ENCODE measurements at regions not wholly inside any gene's neighbourhood (a gene's known extent, or its start where the extent isn't known, plus 50 kb on each side); places are given as distances from the start of the nearest gene placed in this dataset.

DNA sequence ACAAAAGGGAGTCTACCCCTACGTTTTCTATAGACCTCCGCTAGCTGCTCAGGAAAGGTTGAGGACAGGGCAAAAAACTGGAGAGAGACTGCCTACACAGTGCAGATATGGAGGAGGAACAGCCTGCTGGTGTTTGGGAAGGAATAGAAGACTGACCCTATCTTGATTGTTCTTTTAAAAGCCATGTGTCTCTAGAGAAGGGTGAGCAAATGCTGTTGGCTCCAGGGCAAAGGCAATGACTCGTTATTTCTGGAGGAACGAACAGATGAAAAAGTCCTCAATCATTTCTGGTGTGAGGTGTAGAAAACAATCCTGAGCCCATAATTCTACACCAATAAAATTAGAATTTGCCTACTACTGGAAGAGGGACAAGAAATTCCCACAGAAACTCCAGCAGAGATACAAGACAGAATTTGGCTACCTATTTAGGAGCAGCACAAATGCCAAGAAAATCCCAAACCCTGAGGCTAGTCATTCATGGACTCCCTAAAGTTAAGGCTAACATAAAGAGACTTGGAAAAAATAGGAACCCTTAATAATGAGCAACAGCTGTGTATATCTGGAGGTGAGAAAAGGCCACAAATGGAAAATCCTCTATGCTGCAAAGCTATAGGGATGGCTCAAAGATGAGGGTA, 1206.3 kb upstream of the CNTN5 start:
- Histone ChIP-seq H3K9me3 (ENCODE audit: control insufficient read depth, low read depth, low read length) (no peaks in the 10 kb centered on the region), H3K4me1 (ENCODE audit: control insufficient read depth, extremely low read depth, insufficient read depth, low read length) (no peaks in the 10 kb centered on the region), H4K20me1 (ENCODE audit: control insufficient read depth, extremely low read depth, insufficient read depth, low read length) (no peaks in the 10 kb centered on the region), H3K79me2 (ENCODE audit: control insufficient read depth, insufficient read depth, low read length) (no peaks in the 10 kb centered on the region), H3K9me1 (ENCODE audit: control insufficient read depth, extremely low read depth, insufficient read depth, low read length) (no peaks in the 10 kb centered on the region), H3K4me3 (ENCODE audit: control insufficient read depth in 2 of 3, extremely low read depth in 1 of 3, insufficient read depth in 2 of 3, low read depth in 1 of 3, low read length in 3 of 3) (no peak overlapping the region), H3K4me2 (ENCODE audit: control insufficient read depth, extremely low read depth, insufficient read depth, low read depth, low read length) (no peak overlapping the region), H2AFZ (ENCODE audit: control insufficient read depth, low read length) (no peak overlapping the region), H3K36me3 (ENCODE audit: control insufficient read depth in 2 of 2, extremely low read depth in 1 of 2, insufficient read depth in 2 of 2, low read length in 2 of 2) (no peaks in the 10 kb centered on the region), H3K9ac (ENCODE audit: control insufficient read depth, extremely low read depth, insufficient read depth, low read length) (no peak overlapping the region), H3K27me3 (ENCODE audit: control insufficient read depth, extremely low read depth, insufficient read depth, low read length) (no peaks in the 10 kb centered on the region), H3K27ac (ENCODE audit: control insufficient read depth, insufficient read depth, low read length) (no peak overlapping the region)
- FAIRE-seq = no peak
- TF ChIP-seq, protein P1, sequence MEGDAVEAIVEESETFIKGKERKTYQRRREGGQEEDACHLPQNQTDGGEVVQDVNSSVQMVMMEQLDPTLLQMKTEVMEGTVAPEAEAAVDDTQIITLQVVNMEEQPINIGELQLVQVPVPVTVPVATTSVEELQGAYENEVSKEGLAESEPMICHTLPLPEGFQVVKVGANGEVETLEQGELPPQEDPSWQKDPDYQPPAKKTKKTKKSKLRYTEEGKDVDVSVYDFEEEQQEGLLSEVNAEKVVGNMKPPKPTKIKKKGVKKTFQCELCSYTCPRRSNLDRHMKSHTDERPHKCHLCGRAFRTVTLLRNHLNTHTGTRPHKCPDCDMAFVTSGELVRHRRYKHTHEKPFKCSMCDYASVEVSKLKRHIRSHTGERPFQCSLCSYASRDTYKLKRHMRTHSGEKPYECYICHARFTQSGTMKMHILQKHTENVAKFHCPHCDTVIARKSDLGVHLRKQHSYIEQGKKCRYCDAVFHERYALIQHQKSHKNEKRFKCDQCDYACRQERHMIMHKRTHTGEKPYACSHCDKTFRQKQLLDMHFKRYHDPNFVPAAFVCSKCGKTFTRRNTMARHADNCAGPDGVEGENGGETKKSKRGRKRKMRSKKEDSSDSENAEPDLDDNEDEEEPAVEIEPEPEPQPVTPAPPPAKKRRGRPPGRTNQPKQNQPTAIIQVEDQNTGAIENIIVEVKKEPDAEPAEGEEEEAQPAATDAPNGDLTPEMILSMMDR (optimal IDR thresholded peaks at IDR 0.05 in 1 of 3, IDR thresholded peaks at IDR 0.05 in 1 of 3, conservative IDR thresholded peaks at IDR 0.05 in 1 of 3; ENCODE audit: extremely low read depth in 1 of 3, insufficient read depth in 2 of 3, low read length in 3 of 3) = no peak
- TF ChIP-seq EZH2 (IDR thresholded peaks at IDR 0.05; ENCODE audit: low read length) = no peak
- DNase-seq (ENCODE audit: low read depth, low spot score) = no peak
- dilution Hi-C loops (cut with MboI; ENCODE audit: extremely low pct_ligation_motif_present, low sequenced_read_pairs) = no loop called here

DNA sequence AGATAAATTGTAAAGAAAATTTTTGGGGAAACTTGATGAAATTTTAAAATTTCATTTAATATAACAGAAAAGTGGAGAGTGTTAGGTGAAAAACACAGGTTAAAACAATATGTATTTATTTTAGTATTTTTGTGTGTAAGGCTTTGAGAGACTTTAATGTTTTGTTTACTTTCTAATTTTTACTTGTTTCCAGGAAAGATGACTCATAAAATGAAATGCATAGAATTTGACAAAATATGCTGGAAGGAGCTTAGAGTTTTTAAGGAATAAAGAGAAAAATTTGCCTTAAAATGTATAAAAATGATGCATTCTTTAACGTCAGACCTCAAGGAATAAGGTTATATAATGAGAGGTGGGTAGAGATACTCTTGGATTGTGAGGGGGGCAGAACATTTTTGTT, 1205.1 kb upstream of the CNTN5 start:
- DNase-seq (ENCODE audit: low read depth, low spot score) (no peak), FAIRE-seq (no peak)
- Histone ChIP-seq H3K4me2 (ENCODE audit: control insufficient read depth, extremely low read depth, insufficient read depth, low read depth, low read length) (no peak overlapping the region), H2AFZ (ENCODE audit: control insufficient read depth, low read length) (no peak overlapping the region), H3K27ac (ENCODE audit: control insufficient read depth, insufficient read depth, low read length) (no peak overlapping the region), H3K9me3 (ENCODE audit: control insufficient read depth, low read depth, low read length) (no peaks in the 10 kb centered on the region), H3K4me1 (ENCODE audit: control insufficient read depth, extremely low read depth, insufficient read depth, low read length) (no peaks in the 10 kb centered on the region), H3K27me3 (ENCODE audit: control insufficient read depth, extremely low read depth, insufficient read depth, low read length) (no peaks in the 10 kb centered on the region), H3K79me2 (ENCODE audit: control insufficient read depth, insufficient read depth, low read length) (no peaks in the 10 kb centered on the region), H3K4me3 (ENCODE audit: control insufficient read depth in 2 of 3, extremely low read depth in 1 of 3, insufficient read depth in 2 of 3, low read depth in 1 of 3, low read length in 3 of 3) (no peak overlapping the region), H4K20me1 (ENCODE audit: control insufficient read depth, extremely low read depth, insufficient read depth, low read length) (no peaks in the 10 kb centered on the region), H3K9me1 (ENCODE audit: control insufficient read depth, extremely low read depth, insufficient read depth, low read length) (no peaks in the 10 kb centered on the region), H3K9ac (ENCODE audit: control insufficient read depth, extremely low read depth, insufficient read depth, low read length) (no peak overlapping the region), H3K36me3 (ENCODE audit: control insufficient read depth in 2 of 2, extremely low read depth in 1 of 2, insufficient read depth in 2 of 2, low read length in 2 of 2) (no peaks in the 10 kb centered on the region)
- TF ChIP-seq, protein P1 (optimal IDR thresholded peaks at IDR 0.05 in 1 of 3, IDR thresholded peaks at IDR 0.05 in 1 of 3, conservative IDR thresholded peaks at IDR 0.05 in 1 of 3; ENCODE audit: extremely low read depth in 1 of 3, insufficient read depth in 2 of 3, low read length in 3 of 3) = no peak
- TF ChIP-seq EZH2 (IDR thresholded peaks at IDR 0.05; ENCODE audit: low read length) = no peak
- dilution Hi-C loops (cut with MboI; ENCODE audit: extremely low pct_ligation_motif_present, low sequenced_read_pairs) = no loop called here
